ENCODE measurements at regions not wholly inside any gene's neighbourhood (a gene's known extent, or its start where the extent isn't known, plus 50 kb on each side); places are given as distances from the start of the nearest gene placed in this dataset.

GRCh38 chr2:105573910-105574655, 170.6 kb upstream of the NCK2 start:
- no peak overlapping the region for H3K4me3 ChIP-seq (ENCODE audit: control insufficient read depth in 1 of 7, extremely low read depth in 1 of 7, insufficient read depth in 4 of 7, low read depth in 2 of 7, low read length in 6 of 7)
- no peaks in the 10 kb centered on the region for H3K9me3 ChIP-seq (ENCODE audit: control extremely low read depth in 1 of 5, control insufficient read depth in 4 of 5, insufficient read depth in 2 of 5, low read depth in 1 of 5, low read length in 4 of 5)
- POLR2A ChIA-PET, result no interaction called here
- H3K27me3 ChIP-seq (replicated peaks in 2 of 5; ENCODE audit: control insufficient read depth in 4 of 5, insufficient read depth in 5 of 5, low read length in 4 of 5), result peaks cover 0 to 2% (median 0%) of the 10 kb centered on the region in 5 experiments
- H3K36me3 ChIP-seq (ENCODE audit: control insufficient read depth in 4 of 4, insufficient read depth in 4 of 4, low read length in 3 of 4), result no peaks in the 10 kb centered on the region
- no peak overlapping the region for H3K27ac ChIP-seq (ENCODE audit: insufficient read depth in 1 of 2, low read depth in 1 of 2, low read length in 2 of 2, poor library complexity in 1 of 2, severe bottlenecking in 2 of 2)
- no peaks in the 10 kb centered on the region for H3K4me1 ChIP-seq (ENCODE audit: control extremely low read depth in 1 of 4, control insufficient read depth in 4 of 4, insufficient read depth in 4 of 4, low read length in 3 of 4)
- CTCF ChIA-PET, result interaction anchor here (0.6 to 2.8 kb wide), 4 partner anchors 8 to 359 kb away, joined by 3 to 6 read pairs (median 5); no protein-coding TSS in a partner anchor
- WGBS (ENCODE audit: insufficient coverage), result 86% methylated on average over 7 of the region's 8 CpGs
- DNase-seq, result no peak

GRCh38 chr2:105573490-105573889, 171.2 kb upstream of the NCK2 start:
- Histone ChIP-seq H3K27ac (ENCODE audit: insufficient read depth in 1 of 2, low read depth in 1 of 2, low read length in 2 of 2, poor library complexity in 1 of 2, severe bottlenecking in 2 of 2) (no peak overlapping the region), H3K27me3 (replicated peaks in 2 of 5; ENCODE audit: control insufficient read depth in 4 of 5, insufficient read depth in 5 of 5, low read length in 4 of 5) (peaks cover 0 to 2% (median 0%) of the 10 kb centered on the region in 5 experiments), H3K4me1 (ENCODE audit: control extremely low read depth in 1 of 4, control insufficient read depth in 4 of 4, insufficient read depth in 4 of 4, low read length in 3 of 4) (no peaks in the 10 kb centered on the region), H3K36me3 (ENCODE audit: control insufficient read depth in 4 of 4, insufficient read depth in 4 of 4, low read length in 3 of 4) (no peaks in the 10 kb centered on the region), H3K9me3 (ENCODE audit: control extremely low read depth in 1 of 5, control insufficient read depth in 4 of 5, insufficient read depth in 2 of 5, low read depth in 1 of 5, low read length in 4 of 5) (no peaks in the 10 kb centered on the region), H3K4me3 (ENCODE audit: control insufficient read depth in 1 of 7, extremely low read depth in 1 of 7, insufficient read depth in 4 of 7, low read depth in 2 of 7, low read length in 6 of 7) (no peak overlapping the region)
- 71% methylated on average over 2 of the region's 5 CpGs for WGBS (ENCODE audit: insufficient coverage)
- ChIA-PET POLR2A (no interaction called here), CTCF (interaction anchor here (0.6 kb wide), 1 partner anchor 19 kb away, joined by 5 read pairs; no protein-coding TSS in a partner anchor)
- peak in 1 of 3 donors; percentile 6 for DNase-seq

- Histone ChIP-seq H3K4me1 (ENCODE audit: control extremely low read depth in 1 of 4, control insufficient read depth in 4 of 4, insufficient read depth in 4 of 4, low read length in 3 of 4) (no peaks in the 10 kb centered on the region), H3K4me3 (ENCODE audit: control insufficient read depth in 1 of 7, extremely low read depth in 1 of 7, insufficient read depth in 4 of 7, low read depth in 2 of 7, low read length in 6 of 7) (no peak overlapping the region), H3K27me3 (replicated peaks in 2 of 5; ENCODE audit: control insufficient read depth in 4 of 5, insufficient read depth in 5 of 5, low read length in 4 of 5) (peaks cover 0 to 2% (median 0%) of the 10 kb centered on the region in 5 experiments), H3K27ac (ENCODE audit: insufficient read depth in 1 of 2, low read depth in 1 of 2, low read length in 2 of 2, poor library complexity in 1 of 2, severe bottlenecking in 2 of 2) (no peak overlapping the region), H3K9me3 (ENCODE audit: control extremely low read depth in 1 of 5, control insufficient read depth in 4 of 5, insufficient read depth in 2 of 5, low read depth in 1 of 5, low read length in 4 of 5) (no peaks in the 10 kb centered on the region), H3K36me3 (ENCODE audit: control insufficient read depth in 4 of 4, insufficient read depth in 4 of 4, low read length in 3 of 4) (no peaks in the 10 kb centered on the region)
- no peak for DNase-seq
- ChIA-PET POLR2A (no interaction called here), CTCF (no interaction called here)
- WGBS (ENCODE audit: insufficient coverage), result 100% methylated on average over 3 of the region's 9 CpGs
Observed at GRCh38 chr2:105571445-105571987, 172.7 kb upstream of the FHL2 start.

- no peak overlapping the region for H3K27ac ChIP-seq (ENCODE audit: insufficient read depth in 1 of 2, low read depth in 1 of 2, low read length in 2 of 2, poor library complexity in 1 of 2, severe bottlenecking in 2 of 2)
- no peak for DNase-seq
- no peaks in the 10 kb centered on the region for H3K9me3 ChIP-seq (ENCODE audit: control extremely low read depth in 1 of 5, control insufficient read depth in 4 of 5, insufficient read depth in 2 of 5, low read depth in 1 of 5, low read length in 4 of 5)
- WGBS (ENCODE audit: insufficient coverage), result 100% methylated on average over 1 of the region's 4 CpGs
- H3K4me3 ChIP-seq (ENCODE audit: control insufficient read depth in 1 of 7, extremely low read depth in 1 of 7, insufficient read depth in 4 of 7, low read depth in 2 of 7, low read length in 6 of 7), result no peak overlapping the region
- ChIA-PET CTCF (no interaction called here), POLR2A (no interaction called here)
- no peaks in the 10 kb centered on the region for H3K36me3 ChIP-seq (ENCODE audit: control insufficient read depth in 4 of 4, insufficient read depth in 4 of 4, low read length in 3 of 4)
- H3K4me1 ChIP-seq (ENCODE audit: control extremely low read depth in 1 of 4, control insufficient read depth in 4 of 4, insufficient read depth in 4 of 4, low read length in 3 of 4), result no peaks in the 10 kb centered on the region
- peaks cover 0 to 2% (median 0%) of the 10 kb centered on the region in 5 experiments for H3K27me3 ChIP-seq (replicated peaks in 2 of 5; ENCODE audit: control insufficient read depth in 4 of 5, insufficient read depth in 5 of 5, low read length in 4 of 5)
Observed at GRCh38 chr2:105570757-105571156, 171.9 kb upstream of the FHL2 start.

- POLR2A ChIA-PET, result no interaction called here
Observed at GRCh38 chr2:105570326-105570725, 171.5 kb upstream of the FHL2 start.

GRCh38 chr2:105569606-105570005, 170.8 kb upstream of the FHL2 start:
- Histone ChIP-seq H3K36me3 (ENCODE audit: control insufficient read depth in 4 of 4, insufficient read depth in 4 of 4, low read length in 3 of 4) (no peaks in the 10 kb centered on the region), H3K4me1 (ENCODE audit: control extremely low read depth in 1 of 4, control insufficient read depth in 4 of 4, insufficient read depth in 4 of 4, low read length in 3 of 4) (no peaks in the 10 kb centered on the region), H3K27me3 (replicated peaks in 2 of 5; ENCODE audit: control insufficient read depth in 4 of 5, insufficient read depth in 5 of 5, low read length in 4 of 5) (peaks cover 0 to 2% (median 0%) of the 10 kb centered on the region in 5 experiments), H3K4me3 (ENCODE audit: control insufficient read depth in 1 of 7, extremely low read depth in 1 of 7, insufficient read depth in 4 of 7, low read depth in 2 of 7, low read length in 6 of 7) (no peak overlapping the region), H3K27ac (ENCODE audit: insufficient read depth in 1 of 2, low read depth in 1 of 2, low read length in 2 of 2, poor library complexity in 1 of 2, severe bottlenecking in 2 of 2) (no peak overlapping the region), H3K9me3 (ENCODE audit: control extremely low read depth in 1 of 5, control insufficient read depth in 4 of 5, insufficient read depth in 2 of 5, low read depth in 1 of 5, low read length in 4 of 5) (no peaks in the 10 kb centered on the region)
- ChIA-PET POLR2A (no interaction called here), CTCF (no interaction called here)
- no peak for DNase-seq
- 98% methylated on average over 4 of the region's 6 CpGs for WGBS (ENCODE audit: insufficient coverage)

More at GRCh38 chr2:105570326-105570725, 171.5 kb upstream of the FHL2 start:
- DNase-seq, result no peak
- WGBS (ENCODE audit: insufficient coverage), result 95% methylated on average over 7 of the region's 8 CpGs
- H3K27ac ChIP-seq (ENCODE audit: insufficient read depth in 1 of 2, low read depth in 1 of 2, low read length in 2 of 2, poor library complexity in 1 of 2, severe bottlenecking in 2 of 2), result no peak overlapping the region
- H3K4me3 ChIP-seq (ENCODE audit: control insufficient read depth in 1 of 7, extremely low read depth in 1 of 7, insufficient read depth in 4 of 7, low read depth in 2 of 7, low read length in 6 of 7), result no peak overlapping the region
- H3K36me3 ChIP-seq (ENCODE audit: control insufficient read depth in 4 of 4, insufficient read depth in 4 of 4, low read length in 3 of 4), result no peaks in the 10 kb centered on the region
- peaks cover 0 to 2% (median 0%) of the 10 kb centered on the region in 5 experiments for H3K27me3 ChIP-seq (replicated peaks in 2 of 5; ENCODE audit: control insufficient read depth in 4 of 5, insufficient read depth in 5 of 5, low read length in 4 of 5)
- H3K9me3 ChIP-seq (ENCODE audit: control extremely low read depth in 1 of 5, control insufficient read depth in 4 of 5, insufficient read depth in 2 of 5, low read depth in 1 of 5, low read length in 4 of 5), result no peaks in the 10 kb centered on the region
- CTCF ChIA-PET, result no interaction called here
- no peaks in the 10 kb centered on the region for H3K4me1 ChIP-seq (ENCODE audit: control extremely low read depth in 1 of 4, control insufficient read depth in 4 of 4, insufficient read depth in 4 of 4, low read length in 3 of 4)

- Histone ChIP-seq H3K4me3 (ENCODE audit: control insufficient read depth in 1 of 7, extremely low read depth in 1 of 7, insufficient read depth in 4 of 7, low read depth in 2 of 7, low read length in 6 of 7) (no peak overlapping the region), H3K36me3 (ENCODE audit: control insufficient read depth in 4 of 4, insufficient read depth in 4 of 4, low read length in 3 of 4) (no peaks in the 10 kb centered on the region), H3K27ac (ENCODE audit: insufficient read depth in 1 of 2, low read depth in 1 of 2, low read length in 2 of 2, poor library complexity in 1 of 2, severe bottlenecking in 2 of 2) (no peak overlapping the region), H3K4me1 (ENCODE audit: control extremely low read depth in 1 of 4, control insufficient read depth in 4 of 4, insufficient read depth in 4 of 4, low read length in 3 of 4) (no peaks in the 10 kb centered on the region), H3K9me3 (ENCODE audit: control extremely low read depth in 1 of 5, control insufficient read depth in 4 of 5, insufficient read depth in 2 of 5, low read depth in 1 of 5, low read length in 4 of 5) (no peaks in the 10 kb centered on the region), H3K27me3 (replicated peaks in 2 of 5; ENCODE audit: control insufficient read depth in 4 of 5, insufficient read depth in 5 of 5, low read length in 4 of 5) (peaks cover 0 to 2% (median 0%) of the 10 kb centered on the region in 5 experiments)
- ChIA-PET CTCF (interaction anchor here (0.7 to 0.8 kb wide), 2 partner anchors 12 to 219 kb away, joined by 3 read pairs; no protein-coding TSS in a partner anchor), POLR2A (no interaction called here)
- DNase-seq, result no peak
- WGBS (ENCODE audit: insufficient coverage), result 75% methylated on average over 14 of the region's 17 CpGs
Observed at GRCh38 chr2:105567996-105568494, 169.2 kb upstream of the FHL2 start.

All from common myeloid progenitor, CD34-positive (primary cell).